Ovary (tissue), 7 donors: ENCODE measurements at regions not wholly inside any gene's neighbourhood (a gene's known extent, or its start where the extent isn't known, plus 50 kb on each side); places are given as distances from the start of the nearest gene placed in this dataset.

Experiments
- DNase-seq, 5 donors: peaks; one replicate each; pipeline ENCODE4 v3.0.0-alpha.2; 2019 to 2020
- H3K27ac ChIP-seq, 2 donors: fragments of 200-600 bp; one replicate each; pipeline versions ENCODE4 v1.5.1 to v1.8.0; 2019 to 2022
- H3K27me3 ChIP-seq: fragments of 200-600 bp; one replicate; pipeline ENCODE4 v1.8.0; 2022
- H3K36me3 ChIP-seq: fragments of 200-600 bp; sonication (generic); one replicate; pipeline ENCODE4 v1.5.1; 2019
- H3K4me1 ChIP-seq: one replicate; pipeline ENCODE4 v1.8.1; 2013; ENCODE audit warnings: mild to moderate bottlenecking, moderate library complexity; ENCODE audit not compliant: insufficient read depth
- H3K4me3 ChIP-seq: fragments of 200-600 bp; sonication (generic); one replicate; pipeline ENCODE4 v1.5.1; 2017
- H3K9me3 ChIP-seq, 2 donors: fragments of 200-600 bp in 1 of 2; sonication (generic) in 1 of 2; one replicate each; pipeline versions ENCODE4 v1.5.1 to v1.8.1; 2013 to 2019; ENCODE audit warnings: mild to moderate bottlenecking in 1 of 2, moderate library complexity in 1 of 2
- CTCF ChIP-seq, 3 donors: fragments of 450-650 bp in 2 of 3; fragments of 200-600 bp in 1 of 3; IDR thresholded peaks; one replicate each; pipeline versions ENCODE4 v1.5.1 to v1.8.0; 2016 to 2022; ENCODE audit warnings: antibody characterized with exemption in 3 of 3, mild to moderate bottlenecking in 1 of 3
- EP300 ChIP-seq: sonication (generic); formaldehyde crosslinking; IDR thresholded peaks from one replicate; pipeline ENCODE4 v1.6.1; 2017; ENCODE audit warnings: antibody characterized with exemption
- POLR2A ChIP-seq: fragments of 450-650 bp; IDR thresholded peaks from one replicate; pipeline ENCODE4 v1.6.1; 2017; ENCODE audit warnings: antibody characterized with exemption, mild to moderate bottlenecking, moderate library complexity
- WGBS, 3 donors: extraction: QIAGEN DNeasy Blood & Tissue Kit in 1 of 3; methylation state at CpG; one replicate each; pipeline versions ENCODE4 v1.1.5 to v1.1.7; 2013 to 2017; 5-methylcytosine and 5-hydroxymethylcytosine counted together
- intact Hi-C, 4 donors: fragments of 100-400 bp; cut with DNase I; formaldehyde crosslinking; loops; one replicate each; pipeline versions ENCODE4 v1.11.0 to v1.15.1; 2022 to 2023
- donor health status: DM: no; HTN: no; CAD: no; lungs with moderate emphysema.
- donor health status: DM: no; HTN: no; CAD: no.
- donor health status: Bipolar disorder and iron deficiency.
- donor health status: DM: no; HTN: no; CAD: no.
- donor health status: DM: yes; HTN: yes; CAD: no.

GRCh38 chr6:66854014-66854413 is 1147.0 kb upstream of the EYS start:
- H3K27ac ChIP-seq = no peak overlapping the region
- intact Hi-C loops = no loop called here
- H3K4me1 ChIP-seq = no peaks in the 10 kb centered on the region
- H3K27me3 ChIP-seq = no peaks in the 10 kb centered on the region
- H3K4me3 ChIP-seq = no peak overlapping the region
- TF ChIP-seq POLR2A = no peak
- TF ChIP-seq CTCF (IDR thresholded peaks at IDR 0.05) = no peak
- TF ChIP-seq EP300 = no peak
- DNase-seq = no peak
- H3K9me3 ChIP-seq = no peaks in the 10 kb centered on the region
- no peaks in the 10 kb centered on the region for H3K36me3 ChIP-seq

GRCh38 chr6:66851930-66852329 is 1144.9 kb upstream of the EYS start:
- no peak for DNase-seq
- WGBS, 3 donors = 21 to 40% (median 30%) methylated on average over 3 of the region's 3 CpGs
- Histone ChIP-seq H3K36me3 (no peaks in the 10 kb centered on the region), H3K9me3 (no peaks in the 10 kb centered on the region), H3K4me1 (no peaks in the 10 kb centered on the region), H3K27me3 (no peaks in the 10 kb centered on the region), H3K27ac (no peak overlapping the region), H3K4me3 (no peak overlapping the region)
- intact Hi-C loops = no loop called here
- TF ChIP-seq POLR2A = no peak
- TF ChIP-seq CTCF (IDR thresholded peaks at IDR 0.05) = no peak
- TF ChIP-seq EP300 = no peak

GRCh38 chr6:66849843-66850242 is 1142.8 kb upstream of the EYS start:
- H3K27me3 ChIP-seq = no peaks in the 10 kb centered on the region
- intact Hi-C loops = no loop called here
- H3K27ac ChIP-seq = no peak overlapping the region
- H3K36me3 ChIP-seq = no peaks in the 10 kb centered on the region
- no peaks in the 10 kb centered on the region for H3K9me3 ChIP-seq
- DNase-seq = no peak
- no peaks in the 10 kb centered on the region for H3K4me1 ChIP-seq
- no peak for TF ChIP-seq EP300
- no peak for TF ChIP-seq CTCF (IDR thresholded peaks at IDR 0.05)
- TF ChIP-seq POLR2A = no peak
- H3K4me3 ChIP-seq = no peak overlapping the region

- Histone ChIP-seq H3K27me3 (no peaks in the 10 kb centered on the region), H3K4me3 (no peak overlapping the region), H3K9me3 (no peaks in the 10 kb centered on the region), H3K4me1 (no peaks in the 10 kb centered on the region), H3K36me3 (no peaks in the 10 kb centered on the region), H3K27ac (no peak overlapping the region)
- no peak for TF ChIP-seq EP300
- no peak for TF ChIP-seq CTCF (IDR thresholded peaks at IDR 0.05)
- no peak for TF ChIP-seq POLR2A
- 56 to 73% (median 66%) methylated on average over 3 of the region's 3 CpGs for WGBS, 3 donors
- no peak for DNase-seq
- intact Hi-C loops = no loop called here
Observed at GRCh38 chr6:66848244-66848953, 1141.4 kb upstream of the EYS start.
